Femur (tissue), 1 donor: ENCODE measurements at regions not wholly inside any gene's neighbourhood (a gene's known extent, or its start where the extent isn't known, plus 50 kb on each side); places are given as distances from the start of the nearest gene placed in this dataset.
"Not testable (repeated sequence)": the region's sequence is repeated elsewhere in the genome, so short reads cannot be mapped to it uniquely, and the experiment has no call there.

Experiments used
- DNase-seq: peaks from one replicate; pipeline ENCODE4 v3.0.0-alpha.2; 2017

DNA sequence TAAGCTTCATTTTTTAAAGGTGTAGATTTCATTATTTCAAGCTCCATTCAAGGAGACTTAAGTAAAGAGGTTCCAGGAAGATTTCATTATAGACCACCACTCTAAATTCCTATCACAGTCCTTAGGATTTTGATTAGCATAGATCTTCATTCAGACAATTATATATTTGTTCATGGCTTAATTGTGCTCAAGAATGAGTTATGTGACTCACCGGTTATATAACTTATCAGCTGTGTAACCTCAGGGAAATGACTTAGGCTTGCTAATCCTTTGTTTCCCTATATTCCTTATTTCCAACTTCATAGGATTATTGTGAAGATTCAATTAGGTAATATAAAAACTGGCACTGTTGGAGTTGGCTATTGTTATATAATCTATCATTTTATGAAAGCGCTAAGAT lies 632.8 kb upstream of the SPRY2 start:
- no peak for DNase-seq

GRCh38 chr13:80972857-80973478 lies 632.0 kb upstream of the SPRY2 start:
- no peak for DNase-seq

GRCh38 chr13:80965097-80965496 lies 624.2 kb upstream of the SPRY2 start:
- DNase-seq = no peak

GRCh38 chr13:80962855-80963254 lies 621.9 kb upstream of the SPRY2 start:
- DNase-seq = no peak

- no peak for DNase-seq
These were observed 621.2 kb upstream of the SPRY2 start for GRCh38 chr13:80962173-80962572.

DNA sequence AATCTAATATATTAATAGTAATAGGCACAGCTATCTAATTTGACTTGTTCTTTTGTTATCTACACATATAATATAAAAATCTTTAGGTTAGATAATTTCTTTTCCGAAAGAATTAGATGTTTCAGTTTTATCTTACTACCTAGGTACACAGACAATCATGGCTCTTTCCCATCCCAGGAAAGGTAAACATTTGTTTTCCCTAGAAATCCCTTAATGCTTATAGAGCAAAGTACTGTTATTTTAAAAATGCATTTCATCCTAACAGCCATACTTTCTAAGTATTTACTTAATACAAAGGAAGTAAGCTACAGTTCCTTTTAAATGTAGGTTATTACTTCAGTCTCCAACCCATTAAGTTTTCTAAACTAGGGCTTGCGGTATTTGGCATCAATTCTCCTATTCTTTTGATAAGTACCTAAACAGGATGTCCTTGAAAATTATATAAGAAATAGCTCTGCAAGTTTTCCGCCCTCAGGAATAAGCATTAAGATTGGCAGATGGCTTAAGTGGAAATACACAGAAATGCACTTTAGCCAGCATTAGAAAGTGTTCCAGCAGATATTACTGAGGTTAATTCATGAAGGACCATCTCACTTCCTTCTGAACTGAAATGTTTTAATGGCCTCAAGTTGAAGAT lies 616.2 kb upstream of the SPRY2 start:
- no peak for DNase-seq

GRCh38 chr13:80955501-80955900 lies 614.6 kb upstream of the SPRY2 start:
- DNase-seq = no peak

DNA sequence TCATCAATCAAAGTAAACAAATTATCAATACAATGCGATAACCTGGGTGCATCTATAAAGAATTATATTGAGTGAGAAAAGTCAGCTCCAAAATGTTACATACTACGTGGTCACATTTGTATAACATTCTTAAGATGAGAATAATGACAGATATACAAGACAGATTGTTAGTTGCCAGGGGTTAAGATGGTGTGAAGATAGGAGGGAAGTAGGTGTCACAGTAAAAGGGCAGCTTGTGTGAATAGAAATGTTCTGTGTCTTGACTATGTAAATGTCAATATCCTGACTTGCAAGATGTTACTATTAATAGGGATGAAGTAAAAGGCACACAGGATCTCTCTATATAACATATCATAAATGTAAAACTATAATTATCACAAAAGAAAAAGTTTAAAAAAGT lies 611.2 kb upstream of the SPRY2 start:
- DNase-seq = no peak

DNA sequence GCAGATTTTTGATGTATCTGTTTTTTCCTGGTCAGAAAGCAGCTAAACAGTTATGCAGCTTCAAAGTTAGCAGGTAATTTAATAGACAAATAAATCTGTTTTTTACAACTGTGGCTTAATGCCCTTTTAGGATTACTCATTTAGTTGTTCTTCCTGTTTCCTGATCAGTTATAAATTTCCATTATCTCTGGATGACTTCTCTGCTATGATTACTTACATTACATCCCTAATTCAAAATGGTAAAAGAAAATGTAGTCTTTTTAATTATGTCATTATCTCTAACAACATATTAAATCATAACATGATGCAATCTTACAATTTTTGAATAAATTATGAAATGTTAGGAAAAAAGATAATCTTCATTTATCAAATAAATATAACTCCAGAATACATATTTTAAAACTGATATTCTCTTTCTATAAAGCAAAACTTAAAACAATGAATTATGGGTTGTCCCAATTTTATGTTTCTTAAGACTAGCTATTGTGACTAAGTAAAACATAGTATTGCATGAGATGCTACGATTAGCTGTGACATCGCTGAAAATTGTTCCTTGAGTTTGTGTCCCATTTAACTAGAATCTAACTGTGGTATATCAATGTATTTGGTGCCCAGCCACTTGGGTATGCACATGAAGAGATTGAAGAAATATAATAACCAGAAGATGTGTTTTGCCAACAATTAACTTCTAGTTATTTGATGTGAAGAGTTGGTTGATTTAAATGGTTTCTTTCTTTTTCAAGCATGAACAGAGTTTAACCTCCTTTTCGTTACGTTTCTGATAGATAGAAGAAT lies 605.3 kb upstream of the SPRY2 start:
- no peak for DNase-seq

DNA sequence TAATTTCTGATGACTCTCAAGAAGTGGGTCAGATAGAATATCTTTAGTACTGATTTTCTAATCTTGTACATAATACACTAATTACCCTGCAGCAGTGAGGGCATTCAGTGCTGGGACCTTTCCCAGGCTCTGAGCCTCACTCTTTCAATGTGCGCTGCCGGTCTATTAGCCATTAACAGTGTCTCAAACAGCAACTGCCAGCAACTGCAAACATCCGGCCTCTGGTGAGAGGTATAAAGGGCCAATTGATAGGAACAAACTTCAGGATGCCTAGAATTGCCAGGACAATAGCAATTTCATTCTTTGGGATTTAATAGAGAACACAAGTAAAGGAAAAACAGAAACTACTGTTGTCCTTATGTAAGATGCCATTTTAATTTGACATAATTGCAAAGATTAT lies 604.4 kb upstream of the SPRY2 start:
- peak; percentile 16 for DNase-seq

DNA sequence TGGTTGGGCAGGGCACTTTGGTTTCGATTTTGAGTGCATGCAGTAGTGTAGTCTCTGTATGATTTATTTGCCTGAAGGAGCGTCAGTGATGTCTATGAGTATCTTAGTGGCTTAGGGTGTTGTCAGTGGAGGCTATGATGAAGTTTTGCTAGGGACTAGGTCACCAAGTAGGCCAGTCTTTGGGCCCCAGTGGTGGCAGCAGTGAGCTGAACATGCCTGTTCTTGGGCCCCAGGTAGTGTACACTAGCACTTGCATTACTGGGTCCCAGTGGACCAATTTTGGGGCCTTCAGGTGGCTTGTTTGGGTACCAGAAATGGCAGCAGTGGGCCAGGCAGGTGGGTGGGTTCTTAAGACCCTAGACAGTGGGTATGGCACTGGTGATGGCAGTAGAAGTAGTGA lies 598.7 kb upstream of the SPRY2 start:
- DNase-seq = no peak

- peak; percentile 12 for DNase-seq
These were observed 590.8 kb upstream of the SPRY2 start for GRCh38 chr13:80931766-80932165.

DNA sequence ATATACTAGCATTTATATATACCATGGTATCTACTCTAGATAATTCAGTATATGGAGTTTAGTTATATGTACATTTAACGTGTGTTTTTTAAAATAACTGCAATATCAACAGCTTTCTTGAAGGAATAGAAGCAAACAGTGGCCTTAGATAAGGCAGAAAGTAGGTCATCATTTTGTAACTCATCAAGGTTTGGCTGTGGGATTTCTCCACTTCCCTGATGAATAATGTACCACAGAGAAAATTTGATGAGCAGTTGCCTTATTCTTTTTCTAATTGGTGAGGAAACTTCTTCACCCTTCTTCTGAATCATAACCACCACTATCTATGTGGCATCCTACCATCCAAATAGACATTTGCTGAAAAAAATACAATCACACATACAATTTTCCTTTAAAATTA lies 590.2 kb upstream of the SPRY2 start:
- DNase-seq = no peak

GRCh38 chr13:80928241-80928640 lies 587.3 kb upstream of the SPRY2 start:
- DNase-seq = no peak

GRCh38 chr13:80926024-80926423 lies 585.1 kb upstream of the SPRY2 start:
- not testable (repeated sequence) for DNase-seq

- DNase-seq = no peak
These were observed 583.7 kb upstream of the SPRY2 start for GRCh38 chr13:80924596-80924995.

- DNase-seq = peak; percentile 15
These were observed 583.0 kb upstream of the SPRY2 start for GRCh38 chr13:80923907-80924306.

- DNase-seq = no peak
These were observed 581.0 kb upstream of the SPRY2 start for GRCh38 chr13:80921971-80922370.

- peak; percentile 28 for DNase-seq
These were observed 580.6 kb upstream of the SPRY2 start for GRCh38 chr13:80921541-80921940.

GRCh38 chr13:80906860-80907259 lies 565.9 kb upstream of the SPRY2 start:
- DNase-seq = no peak

DNA sequence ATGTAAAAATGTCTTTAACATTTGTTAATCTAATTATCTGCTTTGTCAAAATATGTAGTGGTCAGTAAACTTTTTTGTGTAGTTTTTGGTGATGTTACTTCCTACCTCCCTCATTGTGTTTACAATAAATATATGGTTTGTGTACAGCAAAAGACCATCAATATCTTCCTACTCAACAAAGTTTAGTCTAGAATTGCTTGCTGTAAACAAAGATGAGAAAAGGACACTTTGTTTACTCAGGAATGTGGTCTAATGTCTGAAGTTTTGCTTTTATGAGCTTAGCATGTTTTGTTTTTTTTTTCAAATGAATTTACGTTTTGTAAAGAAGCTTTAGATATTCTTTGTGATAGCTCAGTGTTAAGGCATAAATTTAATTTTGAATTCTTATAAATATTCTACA lies 563.5 kb upstream of the SPRY2 start:
- no peak for DNase-seq

DNA sequence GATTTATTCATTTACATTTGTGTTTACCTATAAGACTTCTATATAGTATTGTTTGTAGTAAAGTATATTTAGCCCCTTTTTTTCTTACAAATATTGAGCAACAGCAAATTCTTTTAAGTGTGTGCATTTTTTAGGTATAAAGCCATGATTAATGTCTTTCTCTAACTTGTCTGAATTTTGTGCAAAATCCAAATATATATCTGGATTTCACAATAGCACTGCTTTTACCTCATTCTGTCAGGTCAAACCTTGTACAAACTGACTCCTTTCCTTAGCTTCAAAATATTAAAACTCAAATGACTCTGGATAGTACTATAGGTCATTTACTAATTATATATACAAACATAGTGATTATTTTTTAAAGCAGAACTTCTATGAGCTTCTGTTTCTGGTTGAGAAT lies 563.0 kb upstream of the SPRY2 start:
- no peak for DNase-seq

- no peak for DNase-seq
These were observed 560.6 kb upstream of the SPRY2 start for GRCh38 chr13:80901530-80901929.

- peak; percentile 67 for DNase-seq
These were observed 560.2 kb upstream of the SPRY2 start for GRCh38 chr13:80901111-80901510.
